ENCODE measurements at regions not wholly inside any gene's neighbourhood (a gene's known extent, or its start where the extent isn't known, plus 50 kb on each side); places are given as distances from the start of the nearest gene placed in this dataset.

GRCh38 chr1:82962658-82963057, 1036.3 kb downstream of the TTLL7 start:
- ATAC-seq (ENCODE audit: low read depth) (no peak), DNase-seq (ENCODE audit: low spot score) (no peak)
- Histone ChIP-seq H3K4me3 (ENCODE audit: severe bottlenecking) (no peak overlapping the region), H3K9me3 (ENCODE audit: severe bottlenecking) (no peaks in the 10 kb centered on the region), H3K27me3 (ENCODE audit: insufficient read depth, poor library complexity, severe bottlenecking) (no peaks in the 10 kb centered on the region), H3K27ac (ENCODE audit: poor library complexity, severe bottlenecking) (no peak overlapping the region), H3K4me1 (ENCODE audit: insufficient read depth, poor library complexity, severe bottlenecking) (no peaks in the 10 kb centered on the region), H3K36me3 (ENCODE audit: low read depth) (no peaks in the 10 kb centered on the region)
- TF ChIP-seq, protein P1, sequence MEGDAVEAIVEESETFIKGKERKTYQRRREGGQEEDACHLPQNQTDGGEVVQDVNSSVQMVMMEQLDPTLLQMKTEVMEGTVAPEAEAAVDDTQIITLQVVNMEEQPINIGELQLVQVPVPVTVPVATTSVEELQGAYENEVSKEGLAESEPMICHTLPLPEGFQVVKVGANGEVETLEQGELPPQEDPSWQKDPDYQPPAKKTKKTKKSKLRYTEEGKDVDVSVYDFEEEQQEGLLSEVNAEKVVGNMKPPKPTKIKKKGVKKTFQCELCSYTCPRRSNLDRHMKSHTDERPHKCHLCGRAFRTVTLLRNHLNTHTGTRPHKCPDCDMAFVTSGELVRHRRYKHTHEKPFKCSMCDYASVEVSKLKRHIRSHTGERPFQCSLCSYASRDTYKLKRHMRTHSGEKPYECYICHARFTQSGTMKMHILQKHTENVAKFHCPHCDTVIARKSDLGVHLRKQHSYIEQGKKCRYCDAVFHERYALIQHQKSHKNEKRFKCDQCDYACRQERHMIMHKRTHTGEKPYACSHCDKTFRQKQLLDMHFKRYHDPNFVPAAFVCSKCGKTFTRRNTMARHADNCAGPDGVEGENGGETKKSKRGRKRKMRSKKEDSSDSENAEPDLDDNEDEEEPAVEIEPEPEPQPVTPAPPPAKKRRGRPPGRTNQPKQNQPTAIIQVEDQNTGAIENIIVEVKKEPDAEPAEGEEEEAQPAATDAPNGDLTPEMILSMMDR (IDR thresholded peaks at IDR 0.05; ENCODE audit: poor library complexity, severe bottlenecking), result no peak

DNA sequence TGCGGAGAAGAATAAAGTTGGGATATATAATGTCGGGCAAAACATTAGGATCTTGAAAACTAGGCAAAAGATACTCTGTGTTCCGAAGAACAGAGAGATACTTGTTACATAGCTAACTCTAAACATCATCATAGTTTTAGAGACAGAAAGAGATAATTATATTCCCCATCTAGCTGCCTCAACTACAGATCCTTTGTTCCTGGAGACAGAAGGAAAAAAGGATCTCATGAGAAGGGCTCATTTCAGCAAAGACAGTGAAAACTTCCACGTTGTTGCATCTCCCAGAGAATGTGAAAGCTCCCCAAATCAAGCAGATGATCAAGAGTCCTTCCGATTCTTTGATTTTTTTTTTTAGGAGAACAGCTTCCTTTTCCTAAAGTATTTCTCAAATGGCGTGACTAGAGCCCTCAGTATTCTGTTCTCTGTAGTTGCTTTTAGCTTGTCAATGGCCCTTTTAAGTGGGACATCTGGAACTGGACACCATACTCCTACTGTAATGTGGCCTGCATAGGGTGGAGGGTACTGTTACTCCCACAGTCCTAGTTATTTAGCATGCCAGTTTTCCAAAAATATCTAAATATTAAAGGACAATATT, 1048.2 kb downstream of the TTLL7 start:
- Histone ChIP-seq H3K27ac (ENCODE audit: poor library complexity, severe bottlenecking) (no peak overlapping the region), H3K4me1 (ENCODE audit: insufficient read depth, poor library complexity, severe bottlenecking) (no peaks in the 10 kb centered on the region), H3K27me3 (ENCODE audit: insufficient read depth, poor library complexity, severe bottlenecking) (no peaks in the 10 kb centered on the region), H3K36me3 (ENCODE audit: low read depth) (no peaks in the 10 kb centered on the region), H3K9me3 (ENCODE audit: severe bottlenecking) (no peaks in the 10 kb centered on the region), H3K4me3 (ENCODE audit: severe bottlenecking) (no peak overlapping the region)
- DNase-seq (ENCODE audit: low spot score), result no peak
- TF ChIP-seq, protein P1 (IDR thresholded peaks at IDR 0.05; ENCODE audit: poor library complexity, severe bottlenecking), result no peak
- ATAC-seq (ENCODE audit: low read depth), result no peak

DNA sequence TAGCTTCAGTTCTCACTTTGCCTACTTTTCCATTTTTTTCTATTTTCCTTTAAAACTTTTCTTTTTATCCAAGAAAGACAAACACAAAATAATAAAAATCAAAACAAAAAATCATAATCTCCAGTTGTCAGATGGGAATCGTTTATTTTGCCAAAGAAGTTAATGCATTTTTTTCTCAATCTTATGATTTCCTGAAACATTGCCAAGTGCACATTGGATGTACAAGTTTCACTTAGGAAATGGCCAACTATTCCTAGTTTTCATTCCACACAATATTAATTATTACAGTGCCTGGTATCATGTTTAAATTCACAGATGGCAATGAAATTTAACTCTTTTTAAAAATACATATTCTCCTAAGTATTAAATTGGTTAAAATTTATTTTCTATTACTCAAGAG, 1050.5 kb downstream of the TTLL7 start:
- Histone ChIP-seq H3K4me1 (ENCODE audit: insufficient read depth, poor library complexity, severe bottlenecking) (no peaks in the 10 kb centered on the region), H3K36me3 (ENCODE audit: low read depth) (no peaks in the 10 kb centered on the region), H3K9me3 (ENCODE audit: severe bottlenecking) (no peaks in the 10 kb centered on the region), H3K27me3 (ENCODE audit: insufficient read depth, poor library complexity, severe bottlenecking) (no peaks in the 10 kb centered on the region), H3K4me3 (ENCODE audit: severe bottlenecking) (no peak overlapping the region), H3K27ac (ENCODE audit: poor library complexity, severe bottlenecking) (no peak overlapping the region)
- ATAC-seq (ENCODE audit: low read depth) (no peak), DNase-seq (ENCODE audit: low spot score) (no peak)
- TF ChIP-seq, protein P1 (IDR thresholded peaks at IDR 0.05; ENCODE audit: poor library complexity, severe bottlenecking), result no peak

DNA sequence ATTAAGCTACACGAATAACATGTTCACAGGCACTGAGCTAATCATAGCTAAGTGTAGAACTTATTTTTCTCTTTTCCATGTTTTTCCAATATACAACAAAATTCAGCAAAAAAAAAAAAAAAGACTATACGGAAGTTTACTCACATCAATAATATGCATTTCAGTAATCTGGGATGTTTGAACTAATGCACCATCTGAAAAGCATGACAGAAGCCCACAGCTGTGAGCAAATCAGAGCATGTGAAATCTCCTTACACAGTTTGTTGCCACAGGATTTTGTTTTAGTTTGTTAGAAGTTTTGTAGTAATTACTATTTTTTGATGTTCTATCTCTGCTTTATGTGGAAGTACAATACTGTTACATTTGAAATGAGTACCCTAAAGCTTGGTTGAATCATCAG, 1051.7 kb downstream of the TTLL7 start:
- H3K4me3 ChIP-seq (ENCODE audit: severe bottlenecking), result no peak overlapping the region
- H3K27ac ChIP-seq (ENCODE audit: poor library complexity, severe bottlenecking), result no peak overlapping the region
- ATAC-seq (ENCODE audit: low read depth) (no peak), DNase-seq (ENCODE audit: low spot score) (no peak)
- H3K9me3 ChIP-seq (ENCODE audit: severe bottlenecking), result no peaks in the 10 kb centered on the region
- no peaks in the 10 kb centered on the region for H3K36me3 ChIP-seq (ENCODE audit: low read depth)
- no peaks in the 10 kb centered on the region for H3K4me1 ChIP-seq (ENCODE audit: insufficient read depth, poor library complexity, severe bottlenecking)
- no peaks in the 10 kb centered on the region for H3K27me3 ChIP-seq (ENCODE audit: insufficient read depth, poor library complexity, severe bottlenecking)
- TF ChIP-seq, protein P1 (IDR thresholded peaks at IDR 0.05; ENCODE audit: poor library complexity, severe bottlenecking), result no peak

- H3K4me1 ChIP-seq (ENCODE audit: insufficient read depth, poor library complexity, severe bottlenecking), result no peaks in the 10 kb centered on the region
- H3K4me3 ChIP-seq (ENCODE audit: severe bottlenecking), result no peak overlapping the region
- no peaks in the 10 kb centered on the region for H3K9me3 ChIP-seq (ENCODE audit: severe bottlenecking)
- H3K27ac ChIP-seq (ENCODE audit: poor library complexity, severe bottlenecking), result no peak overlapping the region
- no peaks in the 10 kb centered on the region for H3K27me3 ChIP-seq (ENCODE audit: insufficient read depth, poor library complexity, severe bottlenecking)
- ATAC-seq (ENCODE audit: low read depth), result no peak
- no peaks in the 10 kb centered on the region for H3K36me3 ChIP-seq (ENCODE audit: low read depth)
- DNase-seq (ENCODE audit: low spot score), result no peak
- TF ChIP-seq, protein P1 (IDR thresholded peaks at IDR 0.05; ENCODE audit: poor library complexity, severe bottlenecking), result no peak
Measured at GRCh38 chr1:82946096-82946605, 1052.8 kb downstream of the TTLL7 start.
